Upper lobe of right lung (tissue), 1 donor: ENCODE measurements at regions not wholly inside any gene's neighbourhood (a gene's known extent, or its start where the extent isn't known, plus 50 kb on each side); places are given as distances from the start of the nearest gene placed in this dataset.

Experiments used
- ATAC-seq: fragments of 200-7000 bp; cut with Tn5 transposase; one replicate; pipeline ENCODE4 v1.9.1; 2020; ENCODE audit warnings: mild to moderate bottlenecking, moderate library complexity
- DNase-seq: peaks from one replicate; pipeline ENCODE4 v3.0.0-alpha.2; 2020
- H3K27ac ChIP-seq: fragments of 200-600 bp; one replicate; pipeline ENCODE4 v1.8.0; 2022
- H3K27me3 ChIP-seq: fragments of 200-600 bp; one replicate; pipeline ENCODE4 v1.8.0; 2022; ENCODE audit warnings: mild to moderate bottlenecking
- H3K36me3 ChIP-seq: fragments of 200-600 bp; one replicate; pipeline ENCODE4 v1.8.0; 2022
- H3K4me1 ChIP-seq: fragments of 200-600 bp; one replicate; pipeline ENCODE4 v1.8.0; 2022
- H3K4me3 ChIP-seq: fragments of 200-600 bp; one replicate; pipeline ENCODE4 v1.8.0; 2022; ENCODE audit warnings: mild to moderate bottlenecking
- H3K9me3 ChIP-seq: fragments of 200-600 bp; one replicate; pipeline ENCODE4 v1.8.0; 2022
- intact Hi-C: fragments of 100-400 bp; cut with DNase I; formaldehyde crosslinking; loops from one replicate; pipeline ENCODE4 v1.11.0; 2022
- TF ChIP-seq, protein P1 (sequence below): fragments of 200-600 bp; IDR thresholded peaks from one replicate; pipeline ENCODE4 v1.8.0; 2022; ENCODE audit warnings: antibody characterized with exemption
- donor health status: DM: no; HTN: yes; CAD: no; lungs with severe emphysema.

DNA sequence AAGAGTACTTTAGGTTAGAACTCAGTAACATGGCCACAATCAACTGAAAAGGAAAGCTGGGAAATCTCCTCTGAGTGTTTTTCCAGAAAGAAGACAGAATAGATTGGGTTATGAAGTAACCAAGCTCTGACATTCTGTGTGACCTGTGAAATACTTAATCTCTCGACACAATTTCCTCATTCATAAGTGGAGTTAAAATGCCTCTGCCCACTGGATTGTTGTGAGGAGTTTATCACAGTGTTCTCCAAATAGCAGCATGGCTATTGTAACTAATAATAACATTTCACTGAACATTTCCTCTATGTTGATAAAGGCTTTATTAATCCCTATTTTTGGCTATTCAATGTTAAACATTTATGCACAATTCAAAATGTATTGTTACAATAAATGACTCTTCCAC lies 311.0 kb downstream of the GABRB2 start:
- intact Hi-C loops, result no loop called here
- no peak for DNase-seq
- Histone ChIP-seq H3K9me3 (no peaks in the 10 kb centered on the region), H3K4me3 (no peak overlapping the region), H3K27ac (no peak overlapping the region), H3K4me1 (no peaks in the 10 kb centered on the region), H3K36me3 (no peaks in the 10 kb centered on the region), H3K27me3 (no peaks in the 10 kb centered on the region)
- TF ChIP-seq, protein P1, sequence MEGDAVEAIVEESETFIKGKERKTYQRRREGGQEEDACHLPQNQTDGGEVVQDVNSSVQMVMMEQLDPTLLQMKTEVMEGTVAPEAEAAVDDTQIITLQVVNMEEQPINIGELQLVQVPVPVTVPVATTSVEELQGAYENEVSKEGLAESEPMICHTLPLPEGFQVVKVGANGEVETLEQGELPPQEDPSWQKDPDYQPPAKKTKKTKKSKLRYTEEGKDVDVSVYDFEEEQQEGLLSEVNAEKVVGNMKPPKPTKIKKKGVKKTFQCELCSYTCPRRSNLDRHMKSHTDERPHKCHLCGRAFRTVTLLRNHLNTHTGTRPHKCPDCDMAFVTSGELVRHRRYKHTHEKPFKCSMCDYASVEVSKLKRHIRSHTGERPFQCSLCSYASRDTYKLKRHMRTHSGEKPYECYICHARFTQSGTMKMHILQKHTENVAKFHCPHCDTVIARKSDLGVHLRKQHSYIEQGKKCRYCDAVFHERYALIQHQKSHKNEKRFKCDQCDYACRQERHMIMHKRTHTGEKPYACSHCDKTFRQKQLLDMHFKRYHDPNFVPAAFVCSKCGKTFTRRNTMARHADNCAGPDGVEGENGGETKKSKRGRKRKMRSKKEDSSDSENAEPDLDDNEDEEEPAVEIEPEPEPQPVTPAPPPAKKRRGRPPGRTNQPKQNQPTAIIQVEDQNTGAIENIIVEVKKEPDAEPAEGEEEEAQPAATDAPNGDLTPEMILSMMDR, result no peak
- ATAC-seq, result no peak

DNA sequence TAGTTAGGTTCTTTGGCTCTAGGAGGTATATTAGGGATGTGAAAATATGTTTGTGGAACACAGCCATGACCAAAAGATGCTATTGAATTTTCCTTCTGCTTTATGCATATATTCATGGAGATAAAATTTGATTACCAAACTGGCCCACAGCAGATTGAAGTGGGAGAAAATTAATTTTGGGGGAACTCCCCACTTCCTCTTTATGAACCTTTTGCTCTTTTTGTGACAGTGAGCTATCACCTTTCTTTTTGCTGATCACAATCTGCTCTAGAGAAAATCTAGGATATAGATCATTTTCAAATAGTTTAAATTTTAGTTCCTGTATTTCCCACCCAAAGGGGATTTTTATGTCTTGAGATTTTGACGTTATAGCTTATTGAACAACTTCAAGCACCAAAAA lies 313.0 kb downstream of the GABRB2 start:
- no peaks in the 10 kb centered on the region for H3K36me3 ChIP-seq
- intact Hi-C loops, result no loop called here
- no peak for DNase-seq

DNA sequence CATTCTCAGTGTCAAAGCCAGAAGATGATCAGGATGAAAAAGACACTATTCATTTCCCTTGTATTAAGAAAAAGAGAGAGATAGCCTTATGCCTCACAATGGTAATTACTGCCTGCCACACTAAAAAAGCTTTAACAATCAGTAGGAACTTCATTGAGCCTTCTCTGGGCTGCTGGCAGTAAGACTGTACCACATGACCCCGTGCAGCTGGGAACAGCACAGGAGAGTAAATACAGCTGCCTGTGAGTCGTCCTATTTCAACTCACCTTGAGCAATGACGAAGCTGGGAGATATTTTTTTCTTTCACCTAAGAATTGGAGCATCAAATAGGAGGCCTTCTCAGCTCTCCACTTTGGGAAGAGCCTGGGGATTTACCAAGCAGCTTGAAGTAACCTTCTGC lies 316.3 kb downstream of the GABRB2 start:
- Histone ChIP-seq H3K4me1 (no peaks in the 10 kb centered on the region), H3K36me3 (no peaks in the 10 kb centered on the region), H3K27ac (no peak overlapping the region), H3K27me3 (no peaks in the 10 kb centered on the region), H3K4me3 (no peak overlapping the region), H3K9me3 (no peaks in the 10 kb centered on the region)
- intact Hi-C loops, result no loop called here
- no peak for DNase-seq
- peak; percentile 77 for ATAC-seq
- TF ChIP-seq, protein P1, result no peak

More for the DNA sequence above, 313.0 kb downstream of the GABRB2 start:
- ATAC-seq, result no peak
- H3K4me1 ChIP-seq, result no peaks in the 10 kb centered on the region
- H3K4me3 ChIP-seq, result no peak overlapping the region
- H3K9me3 ChIP-seq, result no peaks in the 10 kb centered on the region
- H3K27ac ChIP-seq, result no peak overlapping the region
- TF ChIP-seq, protein P1, result no peak
- H3K27me3 ChIP-seq, result no peaks in the 10 kb centered on the region

DNA sequence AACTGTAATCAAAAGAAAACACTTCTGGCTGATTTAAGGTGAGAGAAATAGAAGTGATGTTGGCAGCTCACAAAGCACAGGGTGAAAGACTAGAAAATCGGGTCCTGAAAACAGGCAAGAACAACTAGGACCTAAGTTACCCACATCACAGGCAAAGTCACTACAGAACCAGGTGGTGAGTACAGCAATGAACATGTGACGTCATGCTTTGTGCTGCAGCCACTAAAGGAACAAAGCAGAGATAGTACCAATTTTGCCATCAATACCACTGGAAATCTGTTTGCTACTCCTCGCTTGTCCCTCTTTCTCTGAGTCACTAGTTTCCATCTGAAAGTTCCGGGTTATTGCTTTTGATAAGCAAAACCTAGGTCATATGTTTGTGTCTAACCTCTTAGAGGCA lies 326.7 kb downstream of the GABRB2 start:
- Histone ChIP-seq H3K4me3 (no peak overlapping the region), H3K27ac (no peak overlapping the region), H3K36me3 (no peaks in the 10 kb centered on the region), H3K4me1 (no peaks in the 10 kb centered on the region), H3K9me3 (no peaks in the 10 kb centered on the region), H3K27me3 (no peaks in the 10 kb centered on the region)
- TF ChIP-seq, protein P1, result no peak
- intact Hi-C loops, result no loop called here
- ATAC-seq (no peak), DNase-seq (no peak)

DNA sequence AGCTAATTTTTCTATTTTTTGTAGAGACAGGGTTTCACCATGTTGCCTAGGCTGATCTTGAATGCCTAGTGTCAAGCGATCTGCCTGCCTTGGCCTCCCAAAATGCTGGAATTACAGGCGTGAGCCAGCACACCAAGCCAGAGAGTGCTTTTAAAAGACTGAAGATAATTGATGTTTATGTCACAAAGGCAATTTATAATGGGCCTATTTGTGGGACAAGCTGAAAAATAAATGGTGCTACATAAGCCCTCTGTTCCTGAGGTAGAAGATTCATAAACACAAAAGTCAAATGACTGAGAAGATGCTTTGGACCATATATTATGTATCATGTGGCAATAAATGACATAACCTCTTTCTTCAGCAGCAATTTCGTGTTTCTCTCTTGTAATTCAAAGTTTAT lies 329.6 kb downstream of the GABRB2 start:
- Histone ChIP-seq H3K27ac (no peak overlapping the region), H3K27me3 (no peaks in the 10 kb centered on the region), H3K4me3 (no peak overlapping the region), H3K36me3 (no peaks in the 10 kb centered on the region), H3K4me1 (no peaks in the 10 kb centered on the region), H3K9me3 (no peaks in the 10 kb centered on the region)
- DNase-seq (no peak), ATAC-seq (no peak)
- TF ChIP-seq, protein P1, result no peak
- intact Hi-C loops, result no loop called here

DNA sequence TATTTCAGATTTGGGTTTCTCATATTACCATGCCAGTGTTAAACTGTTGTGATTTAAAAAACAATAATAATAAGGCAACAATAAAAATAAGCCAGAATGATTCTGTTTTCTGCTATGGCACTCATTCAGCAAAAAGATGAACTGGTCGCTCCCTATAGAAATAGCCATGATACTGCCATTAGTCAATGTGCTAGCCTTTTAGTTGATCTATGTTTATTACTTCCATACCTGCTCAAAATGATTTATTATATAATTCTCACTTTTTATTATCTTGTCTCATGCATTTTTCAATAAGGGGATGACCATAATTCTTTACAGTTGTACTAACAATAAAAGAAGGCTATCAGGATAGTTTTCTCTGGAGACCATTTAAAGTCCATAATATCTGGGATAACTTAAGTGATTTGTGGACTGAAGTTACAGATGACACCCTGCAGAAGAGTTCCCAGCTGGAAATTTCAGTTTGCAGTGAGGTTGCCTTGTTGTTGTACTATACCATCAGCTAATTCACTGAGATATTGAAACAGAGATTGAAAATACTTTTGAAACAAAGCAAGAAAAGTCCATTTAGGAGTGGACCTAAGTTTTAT lies 334.3 kb downstream of the GABRB2 start:
- Histone ChIP-seq H3K9me3 (no peaks in the 10 kb centered on the region), H3K36me3 (no peaks in the 10 kb centered on the region), H3K27ac (no peak overlapping the region), H3K27me3 (no peaks in the 10 kb centered on the region), H3K4me3 (no peak overlapping the region), H3K4me1 (no peaks in the 10 kb centered on the region)
- intact Hi-C loops, result no loop called here
- ATAC-seq (no peak), DNase-seq (no peak)
- TF ChIP-seq, protein P1, result no peak
